Neural cell (in vitro differentiated cells): ENCODE measurements at regions not wholly inside any gene's neighbourhood (a gene's known extent, or its start where the extent isn't known, plus 50 kb on each side); places are given as distances from the start of the nearest gene placed in this dataset.

Source experiments
- EZH2 ChIP-seq: fragments of 200-600, 300-800 bp; shearing (Covaris generic), sonication (generic); IDR thresholded peaks from 2 replicates; pipeline ENCODE4 v1.6.1; 2014; ENCODE audit warnings: antibody characterized with exemption, low read length, borderline replicate concordance, mild to moderate bottlenecking; ENCODE audit not compliant: insufficient read depth, poor library complexity, severe bottlenecking
- POLR2AphosphoS5 ChIP-seq: IDR thresholded peaks from 2 replicates; pipeline ENCODE4 v1.6.1; 2012
- RAD21 ChIP-seq: fragments of 450-650 bp; conservative IDR thresholded peaks from 2 replicates; pipeline ENCODE4 v1.6.1; 2014; ENCODE audit warnings: antibody characterized with exemption, mild to moderate bottlenecking, moderate library complexity
- TAF1 ChIP-seq: IDR thresholded peaks from 2 replicates; pipeline ENCODE4 v1.6.1; 2012; ENCODE audit warnings: low read depth
- TF ChIP-seq, protein P1 (sequence below): fragments of 450-650 bp; IDR thresholded peaks from 2 replicates; pipeline ENCODE4 v1.5.1; 2014; ENCODE audit warnings: antibody characterized with exemption, mild to moderate bottlenecking, moderate library complexity; ENCODE audit not compliant: poor library complexity, severe bottlenecking
- TF ChIP-seq, protein P2 (sequence below): IDR thresholded peaks from 2 replicates; pipeline ENCODE4 v1.6.1; 2012; ENCODE audit warnings: borderline replicate concordance

DNA sequence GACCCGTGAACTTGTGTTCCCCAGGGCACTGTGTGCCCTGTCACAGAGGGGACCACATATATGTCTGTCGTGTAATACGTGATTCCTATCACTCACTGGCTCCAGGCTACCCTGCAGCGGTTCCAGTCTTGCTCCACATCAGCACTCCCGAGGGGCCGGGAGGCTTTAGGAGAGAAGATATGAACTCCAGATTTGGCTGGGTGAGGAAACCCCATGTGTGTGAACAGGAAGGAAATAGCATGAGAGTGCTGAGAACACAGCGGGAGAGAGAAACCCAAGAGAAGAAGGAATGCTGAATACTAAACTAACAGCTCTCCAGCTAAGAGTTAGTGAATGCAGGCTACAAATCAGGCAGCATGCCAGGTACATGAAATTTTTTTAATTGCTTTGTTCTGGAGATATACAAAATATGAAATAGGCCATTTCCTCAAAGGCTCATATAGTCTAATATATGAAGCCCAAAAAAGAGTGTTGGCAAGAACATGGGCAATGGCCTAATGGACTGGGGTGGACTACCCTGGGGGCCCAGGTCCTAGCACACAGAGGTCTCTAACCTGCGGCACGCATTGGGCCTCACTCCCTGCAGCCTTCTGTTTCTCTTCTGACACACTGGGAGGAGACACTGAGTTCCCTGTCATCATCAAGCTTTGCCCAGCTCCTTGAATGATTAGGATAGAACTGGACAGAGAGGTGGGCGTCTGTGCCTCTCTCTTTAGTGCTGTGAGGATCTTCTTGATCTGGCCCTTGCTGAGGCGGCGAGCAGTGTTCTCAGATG, 372.8 kb upstream of the RAB6C start:
- TF ChIP-seq EZH2 (no peak), POLR2AphosphoS5 (no peak), TAF1 (no peak), RAD21 (no peak)
- TF ChIP-seq, protein P1, sequence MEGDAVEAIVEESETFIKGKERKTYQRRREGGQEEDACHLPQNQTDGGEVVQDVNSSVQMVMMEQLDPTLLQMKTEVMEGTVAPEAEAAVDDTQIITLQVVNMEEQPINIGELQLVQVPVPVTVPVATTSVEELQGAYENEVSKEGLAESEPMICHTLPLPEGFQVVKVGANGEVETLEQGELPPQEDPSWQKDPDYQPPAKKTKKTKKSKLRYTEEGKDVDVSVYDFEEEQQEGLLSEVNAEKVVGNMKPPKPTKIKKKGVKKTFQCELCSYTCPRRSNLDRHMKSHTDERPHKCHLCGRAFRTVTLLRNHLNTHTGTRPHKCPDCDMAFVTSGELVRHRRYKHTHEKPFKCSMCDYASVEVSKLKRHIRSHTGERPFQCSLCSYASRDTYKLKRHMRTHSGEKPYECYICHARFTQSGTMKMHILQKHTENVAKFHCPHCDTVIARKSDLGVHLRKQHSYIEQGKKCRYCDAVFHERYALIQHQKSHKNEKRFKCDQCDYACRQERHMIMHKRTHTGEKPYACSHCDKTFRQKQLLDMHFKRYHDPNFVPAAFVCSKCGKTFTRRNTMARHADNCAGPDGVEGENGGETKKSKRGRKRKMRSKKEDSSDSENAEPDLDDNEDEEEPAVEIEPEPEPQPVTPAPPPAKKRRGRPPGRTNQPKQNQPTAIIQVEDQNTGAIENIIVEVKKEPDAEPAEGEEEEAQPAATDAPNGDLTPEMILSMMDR, result no peak
- TF ChIP-seq, protein P2, sequence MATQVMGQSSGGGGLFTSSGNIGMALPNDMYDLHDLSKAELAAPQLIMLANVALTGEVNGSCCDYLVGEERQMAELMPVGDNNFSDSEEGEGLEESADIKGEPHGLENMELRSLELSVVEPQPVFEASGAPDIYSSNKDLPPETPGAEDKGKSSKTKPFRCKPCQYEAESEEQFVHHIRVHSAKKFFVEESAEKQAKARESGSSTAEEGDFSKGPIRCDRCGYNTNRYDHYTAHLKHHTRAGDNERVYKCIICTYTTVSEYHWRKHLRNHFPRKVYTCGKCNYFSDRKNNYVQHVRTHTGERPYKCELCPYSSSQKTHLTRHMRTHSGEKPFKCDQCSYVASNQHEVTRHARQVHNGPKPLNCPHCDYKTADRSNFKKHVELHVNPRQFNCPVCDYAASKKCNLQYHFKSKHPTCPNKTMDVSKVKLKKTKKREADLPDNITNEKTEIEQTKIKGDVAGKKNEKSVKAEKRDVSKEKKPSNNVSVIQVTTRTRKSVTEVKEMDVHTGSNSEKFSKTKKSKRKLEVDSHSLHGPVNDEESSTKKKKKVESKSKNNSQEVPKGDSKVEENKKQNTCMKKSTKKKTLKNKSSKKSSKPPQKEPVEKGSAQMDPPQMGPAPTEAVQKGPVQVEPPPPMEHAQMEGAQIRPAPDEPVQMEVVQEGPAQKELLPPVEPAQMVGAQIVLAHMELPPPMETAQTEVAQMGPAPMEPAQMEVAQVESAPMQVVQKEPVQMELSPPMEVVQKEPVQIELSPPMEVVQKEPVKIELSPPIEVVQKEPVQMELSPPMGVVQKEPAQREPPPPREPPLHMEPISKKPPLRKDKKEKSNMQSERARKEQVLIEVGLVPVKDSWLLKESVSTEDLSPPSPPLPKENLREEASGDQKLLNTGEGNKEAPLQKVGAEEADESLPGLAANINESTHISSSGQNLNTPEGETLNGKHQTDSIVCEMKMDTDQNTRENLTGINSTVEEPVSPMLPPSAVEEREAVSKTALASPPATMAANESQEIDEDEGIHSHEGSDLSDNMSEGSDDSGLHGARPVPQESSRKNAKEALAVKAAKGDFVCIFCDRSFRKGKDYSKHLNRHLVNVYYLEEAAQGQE, result no peak
